ENCODE measurements at regions not wholly inside any gene's neighbourhood (a gene's known extent, or its start where the extent isn't known, plus 50 kb on each side); places are given as distances from the start of the nearest gene placed in this dataset.

DNA sequence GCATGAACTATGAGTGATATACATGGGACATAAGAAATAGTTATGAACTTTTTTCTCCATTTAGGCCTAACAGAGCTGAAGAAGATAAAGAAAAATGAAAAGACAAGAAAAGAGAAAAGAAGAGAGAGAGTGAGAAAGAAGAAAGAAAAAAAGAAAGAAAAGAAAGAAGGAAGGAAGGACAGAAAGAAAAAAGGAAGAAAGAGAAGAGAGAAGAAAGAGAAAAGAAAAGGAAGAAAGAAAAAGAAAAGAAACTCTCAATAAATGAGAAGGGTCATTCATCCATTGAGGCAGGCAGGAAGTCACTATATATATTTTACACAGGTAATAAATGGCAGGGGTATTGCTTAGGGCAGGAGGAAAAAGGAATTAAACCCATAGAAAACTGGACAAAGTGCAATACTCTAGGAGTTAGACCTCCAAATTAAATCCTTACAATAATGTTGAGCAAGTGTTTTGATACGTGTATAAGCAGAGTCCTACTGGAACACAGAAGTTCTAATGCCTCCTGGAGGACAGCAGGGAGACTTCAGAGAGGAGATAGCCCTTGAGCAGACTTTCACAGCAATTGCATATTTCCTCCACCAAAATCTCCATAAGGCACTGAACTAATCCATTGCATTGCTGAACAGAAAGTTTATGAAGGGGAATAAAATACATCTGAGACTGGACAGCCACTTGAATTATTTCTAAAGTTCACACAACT lies 86.4 kb upstream of the TENT5A start:
- Histone ChIP-seq H2AK5ac (ENCODE audit: low read depth, low read length) (no peak overlapping the region), H3K18ac (ENCODE audit: extremely low read depth, low read length) (no peak overlapping the region), H4K5ac (ENCODE audit: insufficient read length, low read depth, low read length) (no peak overlapping the region), H2BK5ac (ENCODE audit: low read depth, low read length) (no peak overlapping the region), H3K4me3 (ENCODE audit: extremely low read depth in 1 of 4, insufficient read depth in 2 of 4, low read depth in 3 of 4, low read length in 4 of 4) (no peak overlapping the region), H2BK15ac (ENCODE audit: low read length) (no peak overlapping the region), H3K36me3 (ENCODE audit: control insufficient read depth in 2 of 4, insufficient read depth in 4 of 4, low read length in 3 of 4) (no peaks in the 10 kb centered on the region), H3K9ac (replicated peaks in 1 of 4; ENCODE audit: extremely low read depth in 1 of 4, low read depth in 3 of 4, low read length in 3 of 4) (no peak overlapping the region), H4K91ac (replicated peaks; ENCODE audit: insufficient read length, low read length) (no peak overlapping the region), H2AFZ (ENCODE audit: low read length) (no peak overlapping the region), H4K20me1 (replicated peaks in 1 of 2; ENCODE audit: control insufficient read depth in 1 of 2, insufficient read depth in 2 of 2, low read length in 2 of 2) (no peaks in the 10 kb centered on the region), H4K8ac (ENCODE audit: extremely low read depth, insufficient read depth, low read length) (no peak overlapping the region), H2BK12ac (ENCODE audit: low read depth, low read length) (no peak overlapping the region), H3K23me2 (ENCODE audit: low read depth, low read length) (no peaks in the 10 kb centered on the region), H3K4ac (replicated peaks; ENCODE audit: insufficient read length, low read depth, low read length) (no peak overlapping the region), H3K27ac (ENCODE audit: low read depth, low read length) (no peak overlapping the region), H3K9me3 (ENCODE audit: insufficient read depth in 2 of 2, low read depth in 1 of 2, low read length in 1 of 2) (no peaks in the 10 kb centered on the region), H2BK120ac (replicated peaks; ENCODE audit: low read depth, low read length) (no peak overlapping the region), H3K79me1 (ENCODE audit: low read depth, low read length) (no peaks in the 10 kb centered on the region), H3K79me2 (ENCODE audit: control insufficient read depth in 1 of 2, insufficient read depth in 2 of 2, low read length in 2 of 2) (no peaks in the 10 kb centered on the region), H3K4me1 (replicated peaks in 1 of 4; ENCODE audit: control insufficient read depth in 3 of 4, insufficient read depth in 4 of 4, low read length in 3 of 4) (no peaks in the 10 kb centered on the region), H2BK20ac (ENCODE audit: low read length) (no peak overlapping the region), H3K23ac (ENCODE audit: insufficient read length) (no peak overlapping the region), H3K27me3 (replicated peaks in 1 of 4; ENCODE audit: control insufficient read depth in 3 of 4, extremely low read depth in 1 of 4, insufficient read depth in 3 of 4, low read length in 3 of 4) (no peaks in the 10 kb centered on the region), H3K56ac (replicated peaks; ENCODE audit: insufficient read length, low read depth, low read length) (no peak overlapping the region), H3K14ac (ENCODE audit: insufficient read length) (no peak overlapping the region), H3K4me2 (ENCODE audit: insufficient read depth in 1 of 2, low read depth in 2 of 2, low read length in 2 of 2) (no peak overlapping the region)
- no peak for TF ChIP-seq TEAD4 (IDR thresholded peaks at IDR 0.05; ENCODE audit: low read depth, low read length)
- TF ChIP-seq, protein P1, sequence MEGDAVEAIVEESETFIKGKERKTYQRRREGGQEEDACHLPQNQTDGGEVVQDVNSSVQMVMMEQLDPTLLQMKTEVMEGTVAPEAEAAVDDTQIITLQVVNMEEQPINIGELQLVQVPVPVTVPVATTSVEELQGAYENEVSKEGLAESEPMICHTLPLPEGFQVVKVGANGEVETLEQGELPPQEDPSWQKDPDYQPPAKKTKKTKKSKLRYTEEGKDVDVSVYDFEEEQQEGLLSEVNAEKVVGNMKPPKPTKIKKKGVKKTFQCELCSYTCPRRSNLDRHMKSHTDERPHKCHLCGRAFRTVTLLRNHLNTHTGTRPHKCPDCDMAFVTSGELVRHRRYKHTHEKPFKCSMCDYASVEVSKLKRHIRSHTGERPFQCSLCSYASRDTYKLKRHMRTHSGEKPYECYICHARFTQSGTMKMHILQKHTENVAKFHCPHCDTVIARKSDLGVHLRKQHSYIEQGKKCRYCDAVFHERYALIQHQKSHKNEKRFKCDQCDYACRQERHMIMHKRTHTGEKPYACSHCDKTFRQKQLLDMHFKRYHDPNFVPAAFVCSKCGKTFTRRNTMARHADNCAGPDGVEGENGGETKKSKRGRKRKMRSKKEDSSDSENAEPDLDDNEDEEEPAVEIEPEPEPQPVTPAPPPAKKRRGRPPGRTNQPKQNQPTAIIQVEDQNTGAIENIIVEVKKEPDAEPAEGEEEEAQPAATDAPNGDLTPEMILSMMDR (IDR thresholded peaks at IDR 0.05; ENCODE audit: control extremely low read depth in 1 of 3, insufficient read depth in 1 of 3, low read depth in 1 of 3, low read length in 3 of 3), result peak in 1 of 3 experiments; percentile 14; a peak in 1 of 4 replicates
- peak; percentile 15 to 35; a peak in 2 of 4 replicates for TF ChIP-seq RAD21 (IDR thresholded peaks at IDR 0.05 in 1 of 2, conservative IDR thresholded peaks at IDR 0.05 in 1 of 2; ENCODE audit: low read depth in 2 of 2, low read length in 2 of 2)
- DNase-seq (ENCODE audit: low read depth in 1 of 2, low spot score in 2 of 2) (no peak), FAIRE-seq (no peak)
- WGBS, 2 experiments (ENCODE audit: extremely low coverage in 1 of 2, insufficient coverage in 1 of 2, insufficient read length in 1 of 2, insufficient replicate concordance in 2 of 2, low coverage in 1 of 2, low lambda C conversion rate in 2 of 2, missing lambda C conversion rate in 1 of 2), result 78% methylated on average over 1 of the region's 1 CpG; no CpG with 5 or more reads in 1 of the 2 experiments
- ChIA-PET CTCF (ENCODE audit: partially characterized antibody) (interaction anchor here (0.7 kb wide), 1 partner anchor 1586 kb away, joined by 3 read pairs; no protein-coding TSS in a partner anchor), POLR2A (ENCODE audit: partially characterized antibody) (no interaction called here)

Data from H1 (cell line).